ENCODE measurements at regions not wholly inside any gene's neighbourhood (a gene's known extent, or its start where the extent isn't known, plus 50 kb on each side); places are given as distances from the start of the nearest gene placed in this dataset.

GRCh38 chr19:22527554-22527953 is 105.4 kb upstream of the ZNF98 start:
- H4K20me1 ChIP-seq (ENCODE audit: insufficient read depth, low read length), result no peaks in the 10 kb centered on the region
- H3K9me2 ChIP-seq (ENCODE audit: insufficient read depth, low read length), result no peaks in the 10 kb centered on the region
- H3K4me2 ChIP-seq (ENCODE audit: low read length), result no peak overlapping the region
- TF ChIP-seq EZH2phosphoT487 (IDR thresholded peaks at IDR 0.05; ENCODE audit: borderline replicate concordance, low read depth, low read length) (no peak), CTCF (conservative IDR thresholded peaks at IDR 0.05; ENCODE audit: low read length) (no peak)
- no peaks in the 10 kb centered on the region for H3K4me1 ChIP-seq (ENCODE audit: insufficient read depth, low read length, poor library complexity, severe bottlenecking)
- BruUV-seq (replicated peaks), result no TSS peak
- H3K4me3 ChIP-seq (ENCODE audit: low read depth, low read length, poor library complexity, severe bottlenecking), result no peak overlapping the region
- no peaks in the 10 kb centered on the region for H3K79me2 ChIP-seq (ENCODE audit: insufficient read depth, low read depth, low read length)
- POLR2A ChIA-PET, result no interaction called here
- no peak for DNase-seq (ENCODE audit: low spot score)
- no peak overlapping the region for H2AFZ ChIP-seq (ENCODE audit: low read length)
- no peaks in the 10 kb centered on the region for H3K36me3 ChIP-seq (ENCODE audit: insufficient read depth, low read length)
- intact Hi-C loops (cut with micrococcal nuclease; ENCODE audit: unreplicated experiment), result no loop called here
- H3K9me3 ChIP-seq (ENCODE audit: low read length), result no peaks in the 10 kb centered on the region
- H3K27ac ChIP-seq (ENCODE audit: low read depth, low read length, poor library complexity, severe bottlenecking), result no peak overlapping the region
- CTCF ChIA-PET (ENCODE audit: unreplicated experiment), result no interaction called here

GRCh38 chr19:22526661-22527272 is 104.6 kb upstream of the ZNF98 start:
- no peaks in the 10 kb centered on the region for H3K36me3 ChIP-seq (ENCODE audit: insufficient read depth, low read length)
- no peak for DNase-seq (ENCODE audit: low spot score)
- H4K20me1 ChIP-seq (ENCODE audit: insufficient read depth, low read length), result no peaks in the 10 kb centered on the region
- ChIA-PET POLR2A (no interaction called here), CTCF (ENCODE audit: unreplicated experiment) (no interaction called here)
- no peaks in the 10 kb centered on the region for H3K9me2 ChIP-seq (ENCODE audit: insufficient read depth, low read length)
- no peaks in the 10 kb centered on the region for H3K9me3 ChIP-seq (ENCODE audit: low read length)
- H3K79me2 ChIP-seq (ENCODE audit: insufficient read depth, low read depth, low read length), result no peaks in the 10 kb centered on the region
- no peak overlapping the region for H3K27ac ChIP-seq (ENCODE audit: low read depth, low read length, poor library complexity, severe bottlenecking)
- no peaks in the 10 kb centered on the region for H3K4me1 ChIP-seq (ENCODE audit: insufficient read depth, low read length, poor library complexity, severe bottlenecking)
- no peak overlapping the region for H2AFZ ChIP-seq (ENCODE audit: low read length)
- H3K4me3 ChIP-seq (ENCODE audit: low read depth, low read length, poor library complexity, severe bottlenecking), result no peak overlapping the region
- intact Hi-C loops (cut with micrococcal nuclease; ENCODE audit: unreplicated experiment), result no loop called here
- no peak for TF ChIP-seq EZH2phosphoT487 (IDR thresholded peaks at IDR 0.05; ENCODE audit: borderline replicate concordance, low read depth, low read length)
- TF ChIP-seq CTCF (conservative IDR thresholded peaks at IDR 0.05; ENCODE audit: low read length), result no peak
- no TSS peak for BruUV-seq (replicated peaks)
- no peak overlapping the region for H3K4me2 ChIP-seq (ENCODE audit: low read length)

- Histone ChIP-seq H3K9me3 (ENCODE audit: low read length) (no peaks in the 10 kb centered on the region), H2AFZ (ENCODE audit: low read length) (no peak overlapping the region), H4K20me1 (ENCODE audit: insufficient read depth, low read length) (no peaks in the 10 kb centered on the region), H3K4me1 (ENCODE audit: insufficient read depth, low read length, poor library complexity, severe bottlenecking) (no peaks in the 10 kb centered on the region), H3K4me3 (ENCODE audit: low read depth, low read length, poor library complexity, severe bottlenecking) (no peak overlapping the region), H3K36me3 (ENCODE audit: insufficient read depth, low read length) (no peaks in the 10 kb centered on the region), H3K27ac (ENCODE audit: low read depth, low read length, poor library complexity, severe bottlenecking) (no peak overlapping the region), H3K4me2 (ENCODE audit: low read length) (no peak overlapping the region), H3K79me2 (ENCODE audit: insufficient read depth, low read depth, low read length) (no peaks in the 10 kb centered on the region), H3K9me2 (ENCODE audit: insufficient read depth, low read length) (no peaks in the 10 kb centered on the region)
- TF ChIP-seq CTCF (conservative IDR thresholded peaks at IDR 0.05; ENCODE audit: low read length), result no peak
- no peak for TF ChIP-seq EZH2phosphoT487 (IDR thresholded peaks at IDR 0.05; ENCODE audit: borderline replicate concordance, low read depth, low read length)
- no peak for DNase-seq (ENCODE audit: low spot score)
- BruUV-seq (replicated peaks), result no TSS peak
- POLR2A ChIA-PET, result no interaction called here
- intact Hi-C loops (cut with micrococcal nuclease; ENCODE audit: unreplicated experiment), result no loop called here
- CTCF ChIA-PET (ENCODE audit: unreplicated experiment), result no interaction called here
Observed at GRCh38 chr19:22523940-22524339, 101.8 kb upstream of the ZNF98 start.
